NCI-H82 treated with DMSO at 0.1 percent for 48 hours (cell line): ENCODE measurements at regions not wholly inside any gene's neighbourhood (a gene's known extent, or its start where the extent isn't known, plus 50 kb on each side); places are given as distances from the start of the nearest gene placed in this dataset.

Source experiments
- DNase-seq: peaks from one replicate; lab custom pipeline; 2025; ENCODE audit not compliant: unreplicated experiment; lab: John Stamatoyannopoulos, UW

GRCh38 chr3:107428051-107428858, 51.0 kb downstream of the CCDC54 start:
- no peak for DNase-seq

DNA sequence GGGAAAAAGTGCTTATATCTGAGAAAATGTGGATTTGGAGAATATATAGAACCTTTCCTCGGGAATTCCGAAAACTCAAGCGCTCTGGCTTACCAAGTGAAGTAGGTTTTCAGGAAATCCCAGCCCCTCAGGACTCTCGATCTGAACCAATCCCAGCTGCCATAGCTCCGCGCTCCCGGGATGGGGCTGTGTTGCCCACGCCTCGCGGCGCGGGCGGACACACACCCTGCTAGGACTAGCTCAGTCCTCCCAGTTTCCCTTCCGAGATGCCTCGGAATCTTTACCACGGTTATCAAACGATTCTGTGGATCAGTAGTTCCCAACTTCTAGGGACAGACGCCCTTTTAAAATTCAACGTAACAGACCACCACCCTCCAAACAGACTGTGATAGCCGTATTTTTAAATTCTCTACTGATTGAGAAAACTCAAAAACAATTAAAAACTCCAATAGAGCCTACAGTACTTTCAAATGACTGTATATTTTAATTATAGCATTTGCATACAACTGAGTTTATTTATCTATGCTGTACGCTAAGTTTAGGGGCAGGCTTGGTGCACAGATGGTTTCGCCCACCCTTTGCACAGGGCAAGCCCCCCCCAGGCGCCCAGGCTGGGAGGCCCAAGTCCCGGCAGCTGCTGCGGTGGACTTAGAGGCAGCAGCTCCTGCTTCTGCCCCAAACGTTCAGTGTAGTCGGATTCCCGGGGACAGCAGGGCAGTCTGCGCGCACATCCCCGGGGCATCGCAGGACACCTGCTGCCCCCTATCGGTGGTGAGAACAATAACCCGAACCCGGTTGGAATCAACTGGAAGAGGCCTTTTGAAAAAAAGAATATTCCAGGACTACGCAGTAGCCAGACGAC, 52.3 kb downstream of the CCDC54 start:
- peak; percentile 90 for DNase-seq

DNA sequence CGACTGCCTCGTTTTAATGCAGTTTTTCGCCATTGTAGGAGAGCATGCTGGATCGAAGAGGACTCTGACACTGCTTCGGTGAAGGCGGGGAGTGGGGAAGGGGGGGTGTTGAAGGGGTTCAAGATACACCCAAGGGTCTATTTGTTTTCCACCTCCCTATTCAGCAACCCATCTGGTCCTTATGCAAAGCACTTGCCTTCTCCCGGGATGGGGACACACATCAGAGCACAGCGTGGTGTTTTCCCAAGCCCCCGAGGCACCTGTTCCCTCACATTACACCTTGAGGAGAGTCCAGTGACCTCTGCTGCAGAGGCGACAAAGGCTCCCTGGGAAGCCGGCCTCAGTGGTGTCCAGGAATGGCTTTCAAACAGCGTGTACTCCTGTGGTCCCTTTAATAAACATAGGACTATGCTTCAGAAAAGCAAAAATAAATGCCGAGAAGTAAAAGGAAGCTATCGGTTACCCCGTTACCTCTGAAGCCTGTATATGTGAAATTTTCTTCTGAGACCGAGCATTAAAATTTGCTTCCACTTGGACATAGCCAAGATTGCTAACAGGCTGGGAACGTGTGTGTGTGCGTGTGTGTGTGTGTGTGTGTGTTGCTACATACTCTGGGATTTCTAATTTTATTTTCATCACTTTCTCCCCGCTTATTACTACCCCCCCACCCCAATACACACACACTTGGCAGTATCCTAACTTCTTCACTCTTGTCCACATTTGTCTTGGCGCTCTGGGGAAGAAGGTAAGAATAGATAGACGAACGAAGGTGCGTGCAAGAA, 53.2 kb downstream of the CCDC54 start:
- DNase-seq, result no peak

- DNase-seq, result no peak
Observed at GRCh38 chr3:107430996-107431245, 53.7 kb downstream of the CCDC54 start.

GRCh38 chr3:107431246-107432012, 54.2 kb downstream of the CCDC54 start:
- DNase-seq, result peak; percentile 25

DNA sequence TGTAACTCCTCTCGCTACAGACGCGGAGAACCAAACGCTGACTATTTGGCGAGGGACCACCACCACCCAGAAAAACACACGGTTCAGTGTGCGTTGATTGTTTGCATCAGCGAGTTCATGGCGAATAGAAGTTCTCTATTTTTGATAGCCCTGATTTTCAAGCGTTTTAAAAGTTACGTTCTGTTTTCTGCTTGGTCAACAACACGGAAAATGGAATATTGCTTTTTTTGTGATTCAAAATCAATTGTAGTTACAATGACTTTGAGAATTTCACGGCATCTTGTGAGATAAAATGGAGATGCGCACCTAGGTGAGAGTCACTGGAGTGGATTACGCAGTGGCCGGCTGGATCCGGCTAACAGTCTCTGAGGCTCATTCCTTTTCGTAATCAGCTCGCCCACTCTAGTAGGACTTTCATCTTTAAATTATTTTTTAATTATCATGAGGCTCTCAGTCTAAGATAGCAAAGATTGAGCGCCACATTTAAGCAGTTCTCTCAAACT, 54.8 kb downstream of the CCDC54 start:
- peak; percentile 26 for DNase-seq

DNA sequence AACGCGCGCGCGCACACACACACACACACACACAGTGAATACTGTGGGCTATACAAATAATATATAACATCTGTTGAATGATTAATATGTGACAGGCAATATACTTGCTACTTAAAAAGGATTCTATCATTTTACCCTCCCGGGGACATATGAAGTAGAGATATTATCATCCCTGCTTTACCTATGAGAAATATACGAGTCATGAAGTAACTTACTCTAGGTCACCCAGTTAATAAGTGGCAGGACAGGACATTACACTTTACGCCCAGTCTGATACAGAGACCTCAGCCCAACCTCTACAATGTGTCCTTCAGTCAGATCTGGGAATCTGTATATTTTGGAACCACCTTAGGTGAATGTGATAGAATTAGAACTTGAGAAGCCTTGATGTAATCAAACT, 55.4 kb downstream of the CCDC54 start:
- DNase-seq, result no peak

GRCh38 chr3:107436029-107436428, 58.8 kb downstream of the CCDC54 start:
- DNase-seq, result no peak

DNA sequence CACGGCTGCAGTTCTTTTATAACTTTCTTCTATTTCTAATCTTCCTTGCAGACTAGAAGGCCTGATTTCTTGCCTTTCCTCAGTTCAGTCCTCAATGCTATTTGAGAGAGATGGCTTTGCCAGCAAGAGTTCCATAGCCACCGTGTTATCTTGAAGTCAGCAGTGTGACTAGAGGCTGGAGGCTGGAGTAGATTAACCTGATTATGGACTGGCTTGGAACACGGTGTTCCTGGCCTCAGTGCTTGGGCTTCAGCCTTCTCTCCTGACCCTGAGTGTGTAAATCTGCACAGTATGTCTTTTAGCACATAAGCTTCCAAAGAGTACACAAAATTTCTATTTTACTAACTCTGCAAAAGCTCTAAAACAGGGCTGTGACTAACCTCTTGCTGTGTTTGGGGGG, 61.4 kb downstream of the CCDC54 start:
- DNase-seq, result no peak

GRCh38 chr3:107441617-107442016, 64.4 kb downstream of the CCDC54 start:
- DNase-seq, result no peak

DNA sequence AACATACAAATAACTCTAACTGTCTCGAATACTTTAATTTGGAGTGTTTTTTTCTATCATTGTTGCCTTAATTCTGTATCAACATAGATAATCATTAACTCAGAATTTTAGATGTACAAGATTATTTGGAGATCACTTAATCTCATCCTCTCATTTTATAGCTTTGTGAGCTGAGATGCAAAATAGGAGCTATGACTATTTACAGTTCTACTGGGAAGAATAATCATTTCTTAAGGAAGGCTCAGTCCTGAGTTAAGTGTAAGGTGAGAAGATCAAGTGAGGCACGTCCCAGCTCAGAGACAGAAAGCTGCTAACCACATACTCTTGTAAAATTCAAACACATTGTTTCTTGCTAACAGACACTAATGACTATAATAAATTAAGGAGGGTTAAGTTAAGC, 66.2 kb downstream of the CCDC54 start:
- DNase-seq, result no peak

DNA sequence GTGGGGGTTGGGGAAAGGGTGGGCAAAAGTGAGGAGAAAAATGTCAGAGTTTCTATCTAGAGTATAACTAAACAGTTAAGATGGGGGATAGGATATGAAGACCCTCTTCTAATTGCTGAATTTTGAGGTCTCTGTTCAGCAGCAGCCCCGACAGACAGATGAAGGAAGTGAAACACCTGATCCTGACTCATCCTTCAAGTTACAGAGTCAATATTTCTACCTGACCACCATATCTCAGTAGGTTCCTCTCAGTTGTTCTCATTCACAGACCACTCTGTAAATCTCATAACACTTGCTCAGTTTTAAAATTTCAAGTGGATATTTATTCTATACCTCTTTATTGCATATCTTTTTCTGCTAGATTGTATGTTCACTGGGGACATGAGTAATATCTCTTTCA, 69.5 kb downstream of the CCDC54 start:
- DNase-seq, result no peak

DNA sequence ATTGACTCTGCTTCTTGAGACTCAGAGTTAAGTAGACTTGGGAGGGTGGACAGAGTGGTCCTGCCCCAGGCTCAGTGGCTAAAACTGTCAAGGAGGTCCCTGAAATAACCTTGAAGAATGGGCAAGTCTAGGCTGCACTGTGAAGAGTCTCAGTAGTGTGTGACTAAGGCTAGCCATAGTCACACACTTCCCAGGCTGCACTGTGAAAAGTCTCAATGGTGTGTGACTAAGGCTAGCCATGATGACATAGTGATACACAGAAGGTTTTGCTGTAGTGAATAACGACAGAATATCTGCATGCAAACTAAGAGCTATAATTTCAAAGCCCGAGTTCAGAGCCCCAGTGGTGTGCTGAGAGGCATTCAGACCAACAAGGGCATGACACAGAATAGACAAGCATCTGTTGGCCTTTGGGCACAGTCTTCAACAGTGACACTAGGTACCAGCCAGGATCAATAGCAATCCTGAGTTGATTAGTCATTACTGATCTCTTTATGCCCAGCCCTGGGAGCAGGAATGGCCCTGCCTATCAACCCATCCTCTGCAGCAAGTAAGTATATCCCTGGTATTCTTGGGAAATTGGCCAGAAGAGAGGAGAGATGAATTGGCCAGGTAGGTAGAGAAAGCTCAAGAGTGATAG, 72.4 kb upstream of the BBX start:
- DNase-seq, result no peak

- DNase-seq, result no peak
Observed at GRCh38 chr3:107452436-107452835, 70.3 kb upstream of the BBX start.

DNA sequence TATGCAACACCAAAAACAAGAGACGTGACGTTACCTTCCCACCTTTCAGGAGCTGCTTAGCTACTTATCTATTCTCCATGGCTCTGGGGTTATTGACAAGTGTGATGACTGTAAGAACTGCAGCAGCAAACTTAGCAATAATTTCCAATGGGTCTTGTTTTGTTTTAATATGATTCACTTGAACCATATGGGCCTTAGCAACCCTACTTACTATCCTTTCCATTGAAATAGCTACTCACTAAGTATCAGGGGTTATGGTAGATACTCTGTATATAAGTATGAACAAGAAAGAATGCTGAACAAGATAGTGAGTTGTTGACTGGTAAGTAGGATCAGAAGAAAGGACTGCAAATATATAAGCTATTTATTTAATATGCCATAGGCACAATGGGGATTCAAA, 69.3 kb upstream of the BBX start:
- no peak for DNase-seq

GRCh38 chr3:107455621-107456020, 67.1 kb upstream of the BBX start:
- DNase-seq, result no peak

DNA sequence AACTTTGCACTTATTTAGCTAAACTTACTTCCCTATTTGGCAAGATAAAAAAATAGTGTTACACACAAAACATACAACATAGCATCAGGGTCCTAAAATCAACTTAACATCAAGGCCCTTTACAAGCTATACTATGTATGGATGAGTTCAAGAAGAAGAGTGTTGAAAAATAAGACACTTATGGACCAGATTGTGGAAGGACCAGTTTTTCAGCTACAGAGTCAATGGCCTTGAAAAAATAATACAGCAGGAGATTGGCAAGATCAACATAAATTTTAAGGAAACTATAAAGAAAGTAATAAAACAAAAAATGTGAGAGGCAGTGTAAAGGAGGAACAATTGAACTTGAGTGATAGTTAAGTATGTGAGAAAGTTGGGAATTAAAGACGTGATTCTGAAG, 66.3 kb upstream of the BBX start:
- DNase-seq, result no peak

DNA sequence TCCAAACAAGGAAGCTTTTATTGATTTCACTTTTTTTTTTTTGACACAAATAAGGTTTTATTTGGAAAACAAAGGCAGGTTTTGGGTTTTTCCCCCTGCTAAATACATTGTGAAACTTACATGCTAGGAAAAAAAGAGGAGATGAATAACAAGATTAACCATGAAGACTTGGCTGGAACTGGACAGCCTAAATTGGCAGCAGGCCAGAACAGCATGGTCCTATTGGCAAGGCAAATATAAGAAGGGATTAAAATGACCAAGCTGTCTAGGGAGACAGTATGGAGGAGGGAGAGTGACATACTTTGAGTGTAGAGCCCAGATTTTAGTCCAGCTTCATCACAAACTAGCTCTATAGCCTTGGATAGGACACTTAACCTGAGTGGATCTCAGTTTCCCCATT, 63.9 kb upstream of the BBX start:
- peak; percentile 86 for DNase-seq

- DNase-seq, result peak; percentile 97
Observed at GRCh38 chr3:107461721-107462120, 61.0 kb upstream of the BBX start.

DNA sequence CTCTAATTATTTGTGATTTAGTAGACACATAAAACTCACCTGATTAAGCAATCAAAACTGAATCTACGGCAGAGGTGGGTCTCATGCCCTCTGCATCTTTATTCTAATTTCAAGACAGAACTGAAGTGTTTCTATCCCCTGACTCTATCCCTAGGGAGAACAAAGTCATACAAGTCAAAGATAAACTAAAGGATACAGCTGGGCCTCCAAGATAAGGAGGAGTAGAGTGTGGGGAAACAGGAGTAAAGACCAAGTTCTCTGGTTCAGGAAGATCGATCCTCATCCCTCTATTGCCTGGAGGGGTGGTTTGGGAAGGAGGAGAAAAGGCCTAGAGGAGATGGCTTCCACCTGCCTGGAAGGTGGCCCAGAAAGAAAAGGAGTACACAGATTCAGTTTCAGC, 58.7 kb upstream of the BBX start:
- DNase-seq, result no peak
